ENCODE measurements at regions not wholly inside any gene's neighbourhood (a gene's known extent, or its start where the extent isn't known, plus 50 kb on each side); places are given as distances from the start of the nearest gene placed in this dataset.
"Not testable (repeated sequence)": the region's sequence is repeated elsewhere in the genome, so short reads cannot be mapped to it uniquely, and the experiment has no call there.

- not testable (repeated sequence) for DNase-seq (ENCODE audit: low read depth in 4 of 4, low spot score in 3 of 4)
Measured at GRCh38 chr17:45554479-45554878, 64.0 kb upstream of the PLEKHM1 start.

GRCh38 chr17:45558821-45559220 is 68.3 kb upstream of the PLEKHM1 start:
- DNase-seq (ENCODE audit: low read depth in 4 of 4, low spot score in 3 of 4), result not testable (repeated sequence)

- not testable (repeated sequence) for DNase-seq (ENCODE audit: low read depth in 4 of 4, low spot score in 3 of 4)
Measured at GRCh38 chr17:45562868-45563267, 72.3 kb upstream of the PLEKHM1 start.

GRCh38 chr17:45563283-45563682 is 72.8 kb upstream of the PLEKHM1 start:
- not testable (repeated sequence) for DNase-seq (ENCODE audit: low read depth in 4 of 4, low spot score in 3 of 4)

GRCh38 chr17:45568275-45568674 is 77.8 kb upstream of the PLEKHM1 start:
- not testable (repeated sequence) for DNase-seq (ENCODE audit: low read depth in 4 of 4, low spot score in 3 of 4)

- DNase-seq (ENCODE audit: low read depth in 4 of 4, low spot score in 3 of 4), result not testable (repeated sequence)
Measured at GRCh38 chr17:45573326-45573725, 82.8 kb upstream of the PLEKHM1 start.

- DNase-seq (ENCODE audit: low read depth in 4 of 4, low spot score in 3 of 4), result no peak
Measured at GRCh38 chr17:45573924-45574770, 83.6 kb upstream of the PLEKHM1 start.

GRCh38 chr17:45575126-45575885 is 84.8 kb upstream of the PLEKHM1 start:
- no peak for DNase-seq (ENCODE audit: low read depth in 4 of 4, low spot score in 3 of 4)

GRCh38 chr17:45576527-45577307 is 86.2 kb upstream of the PLEKHM1 start:
- DNase-seq (ENCODE audit: low read depth in 4 of 4, low spot score in 3 of 4), result not testable (repeated sequence)

GRCh38 chr17:45577571-45578279 is 87.2 kb upstream of the PLEKHM1 start:
- no peak for DNase-seq (ENCODE audit: low read depth in 4 of 4, low spot score in 3 of 4)

GRCh38 chr17:45578516-45579455 is 88.3 kb upstream of the PLEKHM1 start:
- no peak for DNase-seq (ENCODE audit: low read depth in 4 of 4, low spot score in 3 of 4)

- DNase-seq (ENCODE audit: low read depth in 4 of 4, low spot score in 3 of 4), result no peak
Measured at GRCh38 chr17:45579529-45580495, 89.3 kb upstream of the PLEKHM1 start.

- DNase-seq (ENCODE audit: low read depth in 4 of 4, low spot score in 3 of 4), result no peak
Measured at GRCh38 chr17:45580924-45581323, 90.4 kb upstream of the PLEKHM1 start.

GRCh38 chr17:45581860-45582259 is 91.3 kb upstream of the PLEKHM1 start:
- DNase-seq (ENCODE audit: low read depth in 4 of 4, low spot score in 3 of 4), result no peak

- DNase-seq (ENCODE audit: low read depth in 4 of 4, low spot score in 3 of 4), result peak in 3 of 4 donors; percentile 31 to 64 (median 60)
Measured at GRCh38 chr17:45584092-45585036, 93.8 kb upstream of the PLEKHM1 start.

GRCh38 chr17:45585037-45585733 is 94.7 kb upstream of the PLEKHM1 start:
- DNase-seq (ENCODE audit: low read depth in 4 of 4, low spot score in 3 of 4), result peak; percentile 55 to 76 (median 62)
